HUES64 (cell line): ENCODE measurements at regions not wholly inside any gene's neighbourhood (a gene's known extent, or its start where the extent isn't known, plus 50 kb on each side); places are given as distances from the start of the nearest gene placed in this dataset.
"Not testable (repeated sequence)": the region's sequence is repeated elsewhere in the genome, so short reads cannot be mapped to it uniquely, and the experiment has no call there.

Experiments
- H3K27ac ChIP-seq: 2 replicates; pipeline ENCODE4 v1.7.0; 2013; ENCODE audit warnings: low read depth, low read length, inconsistent platforms
- H3K27me3 ChIP-seq: 2 replicates; pipeline ENCODE4 v1.6.1; 2013; ENCODE audit warnings: mild to moderate bottlenecking, low read length; ENCODE audit not compliant: insufficient read depth
- H3K36me3 ChIP-seq: 2 replicates; pipeline ENCODE4 v1.6.1; 2013; ENCODE audit warnings: mild to moderate bottlenecking, low read length; ENCODE audit not compliant: insufficient read depth
- H3K4me1 ChIP-seq: 2 replicates; pipeline ENCODE4 v1.6.1; 2013; ENCODE audit warnings: mild to moderate bottlenecking, low read length, moderate library complexity; ENCODE audit not compliant: insufficient read depth
- H3K4me3 ChIP-seq: 2 replicates; pipeline ENCODE4 v1.5.1; 2013; ENCODE audit warnings: mild to moderate bottlenecking, low read length, moderate library complexity
- H3K9ac ChIP-seq: 2 replicates; pipeline ENCODE4 v1.6.1; 2013; ENCODE audit warnings: mild to moderate bottlenecking, low read depth, low read length
- H3K9me3 ChIP-seq: 2 replicates; pipeline ENCODE4 v1.6.1; 2013; ENCODE audit warnings: low read depth, low read length; ENCODE audit not compliant: insufficient read depth
- WGBS: fragments of 150-250, 120-280 bp; methylation state at CpG from one replicate; pipeline ENCODE4 v1.1.7; 2013; ENCODE audit warnings: missing lambda C conversion rate; 5-methylcytosine and 5-hydroxymethylcytosine counted together

DNA sequence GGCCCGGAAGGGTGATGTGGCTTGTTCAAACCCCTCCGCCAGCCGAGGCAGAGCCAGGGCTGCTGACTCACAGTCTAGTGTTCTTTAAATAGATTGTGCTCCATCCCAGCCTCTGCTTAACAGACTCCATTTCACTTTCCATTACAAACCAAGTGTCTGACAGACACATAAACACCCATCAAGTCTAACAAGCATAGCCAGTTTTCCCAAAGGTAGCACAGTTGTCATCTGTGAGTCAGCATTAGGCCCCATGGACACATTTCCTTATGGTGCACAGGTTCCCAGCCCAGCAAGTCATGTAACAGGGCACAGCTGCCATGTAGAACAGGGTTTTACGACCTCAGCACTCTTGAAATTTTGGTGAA lies 109.9 kb upstream of the RAP2B start:
- WGBS: 87% methylated on average over 4 of the region's 4 CpGs
- no peak overlapping the region for H3K4me3 ChIP-seq
- no peaks in the 10 kb centered on the region for H3K27me3 ChIP-seq
- no peaks in the 10 kb centered on the region; the same call in 1 of the 2 replicates for H3K4me1 ChIP-seq
- H3K9me3 ChIP-seq: no peaks in the 10 kb centered on the region
- no peak overlapping the region for H3K9ac ChIP-seq
- H3K36me3 ChIP-seq: no peaks in the 10 kb centered on the region
- no peak overlapping the region for H3K27ac ChIP-seq

GRCh38 chr3:153055217-153055616 lies 106.8 kb upstream of the RAP2B start:
- H3K4me3 ChIP-seq: no peak overlapping the region
- no peaks in the 10 kb centered on the region for H3K36me3 ChIP-seq
- 95% methylated on average over 5 of the region's 5 CpGs for WGBS
- H3K9me3 ChIP-seq: no peaks in the 10 kb centered on the region
- H3K27ac ChIP-seq: no peak overlapping the region
- no peaks in the 10 kb centered on the region; the same call in 1 of the 2 replicates for H3K4me1 ChIP-seq
- no peaks in the 10 kb centered on the region for H3K27me3 ChIP-seq
- no peak overlapping the region for H3K9ac ChIP-seq

GRCh38 chr3:153055779-153056178 lies 106.2 kb upstream of the RAP2B start:
- Histone ChIP-seq H3K27me3 (no peaks in the 10 kb centered on the region), H3K36me3 (no peaks in the 10 kb centered on the region), H3K27ac (no peak overlapping the region), H3K9ac (no peak overlapping the region), H3K9me3 (no peaks in the 10 kb centered on the region), H3K4me1 (no peaks in the 10 kb centered on the region; the same call in 1 of the 2 replicates), H3K4me3 (no peak overlapping the region)
- WGBS: 98% methylated on average over 2 of the region's 2 CpGs

- WGBS: 75% methylated on average over 4 of the region's 6 CpGs
- H3K9me3 ChIP-seq, H3K27ac ChIP-seq: not testable (repeated sequence)
Measured at GRCh38 chr3:153058031-153058688, 103.9 kb upstream of the RAP2B start.

GRCh38 chr3:153060346-153060745 lies 101.7 kb upstream of the RAP2B start:
- Histone ChIP-seq H3K36me3 (no peaks in the 10 kb centered on the region), H3K4me3 (no peak overlapping the region), H3K9ac (no peak overlapping the region), H3K27ac (no peak overlapping the region), H3K9me3 (no peaks in the 10 kb centered on the region), H3K4me1 (no peaks in the 10 kb centered on the region), H3K27me3 (no peaks in the 10 kb centered on the region)
- 94% methylated on average over 4 of the region's 5 CpGs for WGBS

More at GRCh38 chr3:153058031-153058688, 103.9 kb upstream of the RAP2B start:
- H3K9ac ChIP-seq, H3K4me1 ChIP-seq, H3K27me3 ChIP-seq, H3K4me3 ChIP-seq, H3K36me3 ChIP-seq: not testable (repeated sequence)

DNA sequence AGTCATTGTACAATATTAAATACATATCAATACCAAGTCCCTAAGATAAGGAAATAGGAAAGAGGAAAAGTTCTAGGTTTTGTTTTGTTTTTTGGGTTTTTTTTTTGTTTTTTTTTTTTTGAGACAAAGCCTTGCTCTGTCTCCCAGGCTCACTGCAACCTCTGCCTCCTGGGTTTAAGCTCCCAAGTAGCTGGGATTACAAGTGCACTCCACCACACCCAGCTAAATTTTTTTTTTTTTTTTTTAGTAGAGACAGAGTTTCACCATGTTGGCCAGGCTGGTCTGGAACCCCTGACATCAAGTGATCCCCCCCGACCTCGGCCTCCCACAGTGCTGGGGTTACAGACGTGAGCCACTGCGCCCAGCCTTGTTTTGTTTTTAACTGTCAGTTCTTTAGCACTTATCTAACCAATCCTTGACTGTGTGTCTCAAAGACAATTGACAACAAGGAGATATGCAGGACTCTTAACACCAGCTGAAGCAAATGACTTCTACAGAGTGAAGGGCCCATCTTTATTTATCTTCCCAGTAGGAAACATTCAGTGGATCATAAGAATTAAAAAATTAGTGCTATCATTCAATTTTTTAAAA lies 100.0 kb upstream of the RAP2B start:
- Histone ChIP-seq H3K4me3 (no peak overlapping the region), H3K36me3 (no peaks in the 10 kb centered on the region), H3K27me3 (no peaks in the 10 kb centered on the region), H3K4me1 (no peaks in the 10 kb centered on the region), H3K27ac (no peak overlapping the region), H3K9ac (no peak overlapping the region), H3K9me3 (no peaks in the 10 kb centered on the region)
- WGBS: 82% methylated on average over 4 of the region's 4 CpGs

GRCh38 chr3:153063337-153063736 lies 98.7 kb upstream of the RAP2B start:
- H3K27me3 ChIP-seq: no peaks in the 10 kb centered on the region
- no peaks in the 10 kb centered on the region for H3K9me3 ChIP-seq
- 76% methylated on average over 2 of the region's 2 CpGs for WGBS
- no peak overlapping the region for H3K4me3 ChIP-seq
- H3K9ac ChIP-seq: no peak overlapping the region
- H3K27ac ChIP-seq: no peak overlapping the region
- no peaks in the 10 kb centered on the region for H3K36me3 ChIP-seq
- no peaks in the 10 kb centered on the region for H3K4me1 ChIP-seq

DNA sequence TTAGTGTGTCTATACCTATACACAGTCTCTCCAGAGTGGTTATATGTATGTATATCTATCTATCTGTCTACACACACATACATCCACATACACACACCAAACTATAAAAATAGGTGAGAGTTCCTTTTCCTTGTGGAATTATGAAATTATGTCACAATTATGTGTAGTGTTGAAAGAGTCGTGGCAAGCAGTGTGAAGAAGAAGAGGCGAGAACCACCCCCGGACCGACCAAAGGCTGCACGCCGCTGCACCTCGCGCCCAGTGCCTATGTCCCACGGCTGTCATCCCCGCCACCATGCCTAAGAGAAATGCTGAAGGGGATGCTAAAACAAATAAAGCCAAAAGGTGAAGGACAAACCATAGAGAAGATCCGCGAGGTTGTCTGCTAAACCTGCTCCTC lies 95.0 kb upstream of the RAP2B start:
- Histone ChIP-seq H3K27me3 (no peaks in the 10 kb centered on the region), H3K27ac (no peak overlapping the region), H3K4me3 (no peak overlapping the region), H3K9me3 (no peaks in the 10 kb centered on the region), H3K9ac (no peak overlapping the region), H3K36me3 (no peaks in the 10 kb centered on the region), H3K4me1 (no peaks in the 10 kb centered on the region)
- WGBS: 95% methylated on average over 12 of the region's 12 CpGs

DNA sequence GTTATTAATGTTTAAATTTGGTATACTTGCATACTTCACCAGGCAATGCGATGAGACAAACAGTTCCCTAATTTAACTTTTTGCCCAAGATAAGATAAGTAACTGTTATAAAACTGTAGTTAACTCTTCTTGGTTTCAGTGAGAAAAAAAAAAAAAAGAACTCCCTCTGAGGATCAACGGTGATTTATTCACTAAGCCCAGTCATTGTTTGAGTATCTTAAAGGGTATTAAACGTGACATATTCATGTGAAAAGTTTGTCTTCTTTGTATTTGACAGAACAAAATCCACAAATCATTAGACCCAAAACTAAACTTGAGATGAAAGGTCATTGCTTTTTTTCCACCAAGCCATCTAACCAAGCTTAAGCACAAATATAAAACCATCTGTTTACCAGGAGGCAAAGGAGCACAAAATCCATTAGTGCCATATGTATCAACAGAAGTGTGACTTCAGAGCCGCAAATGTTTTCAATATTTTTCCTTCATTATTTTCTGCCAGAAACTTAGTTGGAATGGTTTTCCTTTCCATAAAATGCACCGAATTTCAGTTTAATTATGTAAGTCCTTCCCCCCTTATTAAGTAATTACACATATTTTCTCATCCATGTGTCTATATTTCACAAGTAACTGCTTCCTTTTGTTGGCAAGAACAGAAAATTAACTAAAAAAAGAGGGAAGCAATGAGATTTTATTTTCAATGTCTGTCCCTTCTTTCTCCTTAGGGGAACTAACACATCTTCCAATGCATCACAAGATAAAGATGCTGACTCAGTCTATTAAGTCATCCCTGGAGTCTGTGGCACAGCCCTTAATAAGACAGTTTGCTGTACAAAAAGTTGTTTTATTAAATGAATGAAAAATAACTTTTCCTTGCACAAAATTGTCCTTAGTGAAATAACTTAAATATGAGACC lies 92.2 kb upstream of the RAP2B start:
- WGBS: 87% methylated on average over 3 of the region's 5 CpGs
- Histone ChIP-seq H3K36me3 (no peaks in the 10 kb centered on the region), H3K9me3 (no peaks in the 10 kb centered on the region), H3K27me3 (no peaks in the 10 kb centered on the region), H3K9ac (no peak overlapping the region), H3K27ac (no peak overlapping the region), H3K4me3 (no peak overlapping the region), H3K4me1 (no peaks in the 10 kb centered on the region)

DNA sequence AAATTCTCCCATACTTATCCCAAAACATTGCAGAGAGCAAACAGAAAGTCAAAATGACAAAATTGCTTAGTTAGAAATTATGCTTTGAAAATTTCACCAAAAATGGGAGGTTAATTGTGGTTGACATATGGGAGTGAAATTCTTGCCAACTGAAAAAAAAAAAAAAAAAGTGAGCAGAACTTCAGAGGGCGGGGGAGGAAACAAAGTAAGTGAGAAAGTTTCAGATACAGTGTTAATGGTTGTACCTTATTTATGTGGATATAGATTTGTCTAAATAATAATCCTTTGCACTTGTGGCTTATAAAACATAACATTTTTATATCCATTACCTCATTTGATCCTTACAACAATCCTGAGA lies 91.5 kb upstream of the RAP2B start:
- no peaks in the 10 kb centered on the region for H3K36me3 ChIP-seq
- H3K9ac ChIP-seq: no peak overlapping the region
- WGBS: 83% methylated on average over 1 of the region's 1 CpG
- H3K4me1 ChIP-seq: no peaks in the 10 kb centered on the region
- H3K9me3 ChIP-seq: no peaks in the 10 kb centered on the region
- H3K27ac ChIP-seq: no peak overlapping the region
- no peaks in the 10 kb centered on the region for H3K27me3 ChIP-seq
- no peak overlapping the region for H3K4me3 ChIP-seq

DNA sequence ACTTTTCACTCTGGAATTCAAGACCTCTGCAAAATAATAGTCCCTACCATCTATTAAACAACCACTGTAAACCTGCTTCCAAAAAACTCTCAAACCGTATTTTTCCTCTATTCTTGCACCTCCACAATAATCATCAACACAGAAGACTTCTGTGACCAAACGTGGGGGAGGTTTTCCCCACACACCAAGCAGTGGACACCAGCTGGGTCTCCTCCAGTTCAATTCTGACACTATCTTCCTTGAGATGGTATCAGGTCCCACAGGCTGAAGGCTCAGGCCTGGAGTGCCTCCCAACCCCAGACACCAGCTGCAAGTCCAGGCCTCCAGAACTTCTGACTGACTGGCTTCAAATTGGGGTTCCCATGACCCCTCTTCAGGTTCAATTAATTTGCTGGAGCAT lies 89.6 kb upstream of the RAP2B start:
- 91% methylated on average over 2 of the region's 2 CpGs for WGBS
- H3K4me3 ChIP-seq: no peak overlapping the region
- no peak overlapping the region for H3K27ac ChIP-seq
- no peaks in the 10 kb centered on the region for H3K4me1 ChIP-seq
- H3K9me3 ChIP-seq: no peaks in the 10 kb centered on the region
- H3K36me3 ChIP-seq: no peaks in the 10 kb centered on the region
- no peak overlapping the region for H3K9ac ChIP-seq
- no peaks in the 10 kb centered on the region for H3K27me3 ChIP-seq
